Ishikawa (cell line): ENCODE measurements at regions not wholly inside any gene's neighbourhood (a gene's known extent, or its start where the extent isn't known, plus 50 kb on each side); places are given as distances from the start of the nearest gene placed in this dataset.

Experiments used
- EGR1 ChIP-seq: IDR thresholded peaks from 2 replicates; pipeline ENCODE4 v1.6.1; 2012
- EP300 ChIP-seq: IDR thresholded peaks from 2 replicates; pipeline ENCODE4 v1.6.1; 2012; ENCODE audit warnings: borderline replicate concordance
- RAD21 ChIP-seq: IDR thresholded peaks from 2 replicates; pipeline ENCODE4 v1.6.1; 2012; ENCODE audit warnings: low read depth
- TAF1 ChIP-seq: IDR thresholded peaks from 2 replicates; pipeline ENCODE4 v1.6.1; 2012; ENCODE audit warnings: low read depth, mild to moderate bottlenecking
- TEAD4 ChIP-seq: IDR thresholded peaks from 2 replicates; pipeline ENCODE4 v1.6.1; 2012
- TF ChIP-seq, protein P1 (sequence below): IDR thresholded peaks from 2 replicates; pipeline ENCODE4 v1.6.1; 2012; ENCODE audit warnings: low read depth, mild to moderate bottlenecking
- TF ChIP-seq, protein P2 (sequence below): IDR thresholded peaks from 2 replicates; pipeline ENCODE4 v1.6.1; 2012

GRCh38 chr14:104382361-104383087, 197.0 kb upstream of the C14orf180 start:
- TF ChIP-seq, protein P1, sequence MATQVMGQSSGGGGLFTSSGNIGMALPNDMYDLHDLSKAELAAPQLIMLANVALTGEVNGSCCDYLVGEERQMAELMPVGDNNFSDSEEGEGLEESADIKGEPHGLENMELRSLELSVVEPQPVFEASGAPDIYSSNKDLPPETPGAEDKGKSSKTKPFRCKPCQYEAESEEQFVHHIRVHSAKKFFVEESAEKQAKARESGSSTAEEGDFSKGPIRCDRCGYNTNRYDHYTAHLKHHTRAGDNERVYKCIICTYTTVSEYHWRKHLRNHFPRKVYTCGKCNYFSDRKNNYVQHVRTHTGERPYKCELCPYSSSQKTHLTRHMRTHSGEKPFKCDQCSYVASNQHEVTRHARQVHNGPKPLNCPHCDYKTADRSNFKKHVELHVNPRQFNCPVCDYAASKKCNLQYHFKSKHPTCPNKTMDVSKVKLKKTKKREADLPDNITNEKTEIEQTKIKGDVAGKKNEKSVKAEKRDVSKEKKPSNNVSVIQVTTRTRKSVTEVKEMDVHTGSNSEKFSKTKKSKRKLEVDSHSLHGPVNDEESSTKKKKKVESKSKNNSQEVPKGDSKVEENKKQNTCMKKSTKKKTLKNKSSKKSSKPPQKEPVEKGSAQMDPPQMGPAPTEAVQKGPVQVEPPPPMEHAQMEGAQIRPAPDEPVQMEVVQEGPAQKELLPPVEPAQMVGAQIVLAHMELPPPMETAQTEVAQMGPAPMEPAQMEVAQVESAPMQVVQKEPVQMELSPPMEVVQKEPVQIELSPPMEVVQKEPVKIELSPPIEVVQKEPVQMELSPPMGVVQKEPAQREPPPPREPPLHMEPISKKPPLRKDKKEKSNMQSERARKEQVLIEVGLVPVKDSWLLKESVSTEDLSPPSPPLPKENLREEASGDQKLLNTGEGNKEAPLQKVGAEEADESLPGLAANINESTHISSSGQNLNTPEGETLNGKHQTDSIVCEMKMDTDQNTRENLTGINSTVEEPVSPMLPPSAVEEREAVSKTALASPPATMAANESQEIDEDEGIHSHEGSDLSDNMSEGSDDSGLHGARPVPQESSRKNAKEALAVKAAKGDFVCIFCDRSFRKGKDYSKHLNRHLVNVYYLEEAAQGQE = no peak
- no peak for TF ChIP-seq EP300
- TF ChIP-seq TAF1 = no peak
- TF ChIP-seq EGR1 = no peak
- no peak for TF ChIP-seq TEAD4
- TF ChIP-seq RAD21 = no peak
- TF ChIP-seq, protein P2, sequence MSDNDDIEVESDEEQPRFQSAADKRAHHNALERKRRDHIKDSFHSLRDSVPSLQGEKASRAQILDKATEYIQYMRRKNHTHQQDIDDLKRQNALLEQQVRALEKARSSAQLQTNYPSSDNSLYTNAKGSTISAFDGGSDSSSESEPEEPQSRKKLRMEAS = no peak
